HFF-Myc (cell line): ENCODE measurements at regions not wholly inside any gene's neighbourhood (a gene's known extent, or its start where the extent isn't known, plus 50 kb on each side); places are given as distances from the start of the nearest gene placed in this dataset.
"Not testable (repeated sequence)": the region's sequence is repeated elsewhere in the genome, so short reads cannot be mapped to it uniquely, and the experiment has no call there.

ENCODE experiments used
- DNase-seq: peaks from one replicate; pipeline ENCODE4 v3.0.0-alpha.2; 2011; ENCODE audit warnings: low read depth; ENCODE audit errors: extremely low read depth
- H3K4me3 ChIP-seq: replicated peaks from 2 replicates; pipeline ENCODE4 v1.5.1; 2011; ENCODE audit warnings: low read depth, mild to moderate bottlenecking, control low read depth, low read length
- TF ChIP-seq, protein P1 (sequence below): IDR thresholded peaks from 2 replicates; pipeline ENCODE4 v1.5.1; 2012; ENCODE audit warnings: mild to moderate bottlenecking, low read depth, low read length, control low read depth; ENCODE audit errors: missing control alignments

DNA sequence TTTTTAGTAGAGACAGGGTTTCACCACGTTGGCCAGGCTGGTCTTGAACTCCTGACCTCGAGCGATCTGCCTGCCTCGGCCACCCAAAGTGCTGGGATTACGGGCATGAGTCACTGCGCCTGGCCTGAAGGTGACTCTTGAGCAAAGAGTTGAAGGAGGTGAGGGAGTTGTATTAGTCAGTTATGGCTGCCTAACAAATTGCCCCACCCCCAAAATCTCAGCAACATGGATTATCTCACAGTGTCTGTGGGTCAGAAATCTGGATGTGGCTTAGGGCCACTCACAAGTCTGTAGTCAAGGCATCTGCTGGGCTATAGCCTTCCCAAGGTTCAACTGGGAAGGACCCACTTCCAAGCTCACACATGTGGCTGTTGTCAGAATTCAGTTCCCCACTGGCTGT, 52.8 kb upstream of the ADGRE5 start:
- H3K4me3 ChIP-seq = no peak overlapping the region
- TF ChIP-seq, protein P1, sequence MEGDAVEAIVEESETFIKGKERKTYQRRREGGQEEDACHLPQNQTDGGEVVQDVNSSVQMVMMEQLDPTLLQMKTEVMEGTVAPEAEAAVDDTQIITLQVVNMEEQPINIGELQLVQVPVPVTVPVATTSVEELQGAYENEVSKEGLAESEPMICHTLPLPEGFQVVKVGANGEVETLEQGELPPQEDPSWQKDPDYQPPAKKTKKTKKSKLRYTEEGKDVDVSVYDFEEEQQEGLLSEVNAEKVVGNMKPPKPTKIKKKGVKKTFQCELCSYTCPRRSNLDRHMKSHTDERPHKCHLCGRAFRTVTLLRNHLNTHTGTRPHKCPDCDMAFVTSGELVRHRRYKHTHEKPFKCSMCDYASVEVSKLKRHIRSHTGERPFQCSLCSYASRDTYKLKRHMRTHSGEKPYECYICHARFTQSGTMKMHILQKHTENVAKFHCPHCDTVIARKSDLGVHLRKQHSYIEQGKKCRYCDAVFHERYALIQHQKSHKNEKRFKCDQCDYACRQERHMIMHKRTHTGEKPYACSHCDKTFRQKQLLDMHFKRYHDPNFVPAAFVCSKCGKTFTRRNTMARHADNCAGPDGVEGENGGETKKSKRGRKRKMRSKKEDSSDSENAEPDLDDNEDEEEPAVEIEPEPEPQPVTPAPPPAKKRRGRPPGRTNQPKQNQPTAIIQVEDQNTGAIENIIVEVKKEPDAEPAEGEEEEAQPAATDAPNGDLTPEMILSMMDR = no peak
- DNase-seq = no peak

DNA sequence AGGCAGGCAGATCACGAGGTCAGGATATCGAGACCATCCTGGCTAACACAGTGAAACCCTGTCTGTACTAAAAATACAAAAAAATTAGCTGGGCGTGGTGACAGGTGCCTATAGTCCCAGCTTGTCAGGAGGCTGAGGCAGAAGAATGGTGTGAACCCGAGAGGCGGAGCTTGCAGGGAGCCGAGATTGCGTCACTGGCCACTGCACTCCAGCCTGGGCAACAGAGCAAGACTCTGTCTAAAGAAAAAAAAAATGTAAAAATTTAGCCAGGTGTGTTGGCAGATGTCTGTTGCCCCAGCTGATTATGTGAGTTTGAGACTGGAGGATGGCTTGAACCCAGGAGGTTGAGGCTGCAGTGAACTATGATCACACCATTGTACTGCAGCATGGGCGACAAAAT, 54.2 kb upstream of the ADGRE5 start:
- DNase-seq, H3K4me3 ChIP-seq: not testable (repeated sequence)

DNA sequence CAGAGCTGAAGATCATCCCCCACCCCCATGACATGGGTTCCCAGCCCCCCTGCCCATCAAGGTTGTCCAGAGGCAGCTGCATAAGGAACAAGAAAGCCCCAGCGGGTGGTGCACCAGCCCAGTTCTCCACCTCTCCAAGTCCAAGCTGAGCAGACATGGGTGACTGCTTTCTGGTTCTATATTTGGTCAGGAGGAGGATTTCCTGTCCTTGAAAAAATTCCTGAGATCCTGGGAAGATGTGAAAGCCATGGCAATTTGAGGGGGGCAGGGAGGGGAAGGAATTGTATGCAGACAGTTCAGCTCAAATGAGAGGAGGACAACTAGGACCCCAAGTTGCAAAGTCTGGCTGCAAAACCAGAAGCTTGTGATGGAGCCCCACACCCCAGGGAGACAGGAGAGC, 55.4 kb upstream of the ADGRE5 start:
- no peak for DNase-seq
- TF ChIP-seq, protein P1 = no peak
- no peak overlapping the region for H3K4me3 ChIP-seq

DNA sequence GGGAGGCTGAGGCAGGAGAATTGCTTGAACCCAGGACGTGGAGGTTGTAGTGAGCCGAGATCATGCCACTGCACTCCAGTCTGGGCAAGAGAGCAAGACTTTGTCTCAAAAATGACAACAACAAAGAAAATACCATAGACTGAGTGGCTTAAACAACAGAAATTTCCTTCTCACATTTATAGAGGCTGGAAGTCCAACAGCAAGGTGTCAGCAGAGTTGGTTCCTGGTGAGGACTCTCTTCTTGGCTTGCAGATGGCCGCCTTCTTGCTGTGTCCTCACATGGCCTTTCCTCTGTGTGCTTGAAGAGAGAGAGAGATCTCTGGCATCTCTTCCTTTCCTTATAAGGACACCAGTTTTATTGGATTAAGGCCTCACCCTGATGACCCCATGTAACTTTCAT, 56.1 kb upstream of the ADGRE5 start:
- no peak overlapping the region for H3K4me3 ChIP-seq
- no peak for DNase-seq
- TF ChIP-seq, protein P1 = no peak

DNA sequence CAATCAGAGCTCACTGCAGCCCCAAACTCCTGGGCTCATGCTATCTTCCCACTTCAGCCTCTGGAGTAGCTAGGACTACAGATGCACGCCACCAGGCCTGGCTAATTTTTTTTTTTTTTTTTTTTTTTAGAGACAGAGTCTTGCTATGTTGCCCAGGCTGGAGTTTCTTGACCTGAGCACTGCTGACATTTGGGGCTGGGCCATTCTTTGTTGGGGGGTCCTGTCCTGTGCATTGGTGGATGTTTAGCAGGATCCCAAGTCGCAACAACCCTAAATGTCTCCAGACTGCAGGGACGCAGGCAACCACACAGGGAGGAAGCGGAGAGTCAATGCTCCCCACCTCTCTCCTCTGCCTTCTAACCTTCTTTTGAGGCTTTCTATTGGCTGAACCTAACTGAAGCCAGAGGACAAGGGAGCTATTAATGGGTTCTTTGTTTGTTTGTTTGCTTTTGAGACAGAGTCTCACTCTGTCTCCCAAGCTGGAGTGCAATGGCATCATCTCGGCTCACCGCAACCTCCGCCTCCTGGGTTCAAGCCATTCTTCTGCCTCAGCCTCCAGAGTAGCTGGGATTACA, 58.3 kb upstream of the ADGRE5 start:
- no peak overlapping the region for H3K4me3 ChIP-seq
- no peak for DNase-seq
- TF ChIP-seq, protein P1 = no peak

DNA sequence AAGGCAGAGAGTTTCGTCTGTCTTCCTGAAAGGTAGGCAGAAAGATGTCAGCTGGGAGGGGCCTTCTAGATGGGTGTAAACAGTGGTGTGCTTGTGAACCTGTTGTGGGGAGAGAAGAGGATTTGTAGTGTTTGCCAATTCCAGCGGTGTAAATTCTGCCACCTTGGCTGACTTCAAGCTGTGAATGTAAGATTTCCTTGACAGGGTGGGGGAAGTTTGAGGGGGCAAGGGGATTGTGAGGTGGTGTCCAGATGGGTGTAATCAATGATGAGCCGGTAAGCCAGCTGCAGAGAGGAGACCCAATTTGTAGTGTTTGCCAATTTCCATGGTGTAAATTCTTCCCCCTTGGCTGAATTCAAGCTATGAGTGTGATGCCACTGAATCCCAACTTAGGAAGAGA, 61.0 kb upstream of the ADGRE5 start:
- no peak overlapping the region for H3K4me3 ChIP-seq
- no peak for DNase-seq
- TF ChIP-seq, protein P1 = no peak

DNA sequence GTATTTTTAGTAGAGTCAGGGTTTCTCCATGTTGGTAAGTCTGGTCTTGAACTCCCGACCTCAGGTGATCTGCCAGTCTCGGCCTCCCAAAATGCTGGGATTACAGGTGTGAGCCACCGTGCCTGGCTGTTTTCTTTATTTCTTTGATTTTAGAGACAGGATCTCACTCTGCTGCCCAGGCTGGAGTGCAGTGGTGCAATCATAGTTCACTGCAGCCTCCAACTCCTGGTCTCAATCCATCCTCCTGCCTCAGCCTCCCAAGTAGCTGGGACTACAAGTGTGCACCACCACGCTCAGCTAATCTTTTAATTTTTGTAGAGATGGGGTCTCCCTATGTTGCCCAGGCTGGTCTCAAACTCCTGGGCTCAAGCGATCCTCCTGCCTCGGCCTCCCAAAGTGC, 61.5 kb upstream of the ADGRE5 start:
- DNase-seq, H3K4me3 ChIP-seq: not testable (repeated sequence)

DNA sequence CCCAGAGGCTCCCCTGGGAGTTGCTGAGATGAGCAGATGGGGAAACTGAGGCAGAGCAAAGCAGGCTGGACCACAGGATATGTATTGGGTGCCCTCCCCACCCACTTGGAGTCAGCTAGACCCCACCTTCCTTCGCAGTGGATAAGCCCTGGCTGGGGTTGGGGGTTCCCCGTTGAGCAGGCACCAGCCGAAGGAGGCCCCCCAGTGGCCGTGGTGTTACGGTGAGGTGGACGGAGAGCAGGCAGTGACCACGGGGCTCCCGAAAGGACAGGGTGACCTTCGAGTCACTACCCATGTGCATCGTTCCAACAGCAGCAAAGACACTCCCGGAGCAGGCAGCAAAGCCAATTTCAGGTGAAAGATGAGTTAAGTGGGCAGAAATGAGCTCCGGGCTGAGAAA, 62.4 kb upstream of the ADGRE5 start:
- no peak overlapping the region for H3K4me3 ChIP-seq
- DNase-seq = no peak
- TF ChIP-seq, protein P1 = peak; percentile 24
